T47D (cell line): ENCODE measurements at regions not wholly inside any gene's neighbourhood (a gene's known extent, or its start where the extent isn't known, plus 50 kb on each side); places are given as distances from the start of the nearest gene placed in this dataset.
"Not testable (repeated sequence)": the region's sequence is repeated elsewhere in the genome, so short reads cannot be mapped to it uniquely, and the experiment has no call there.

Source experiments
- DNase-seq, 2 experiments: peaks; one replicate each; pipeline versions ENCODE4 v3.0.0 to v3.0.0-alpha.2; 2011 to 2012; ENCODE audit warnings: low read depth in 1 of 2, low spot score in 1 of 2
- JUND ChIP-seq: IDR thresholded peaks from 2 replicates; pipeline ENCODE4 v1.6.1; 2012; ENCODE audit warnings: low read depth
- in situ Hi-C: cut with HindIII; loops from 2 replicates; pipeline ENCODE4 v1.10.0; 2016; ENCODE audit warnings: low sequenced_read_pairs, low pct_unique_long_range_greater_than_20kb

DNA sequence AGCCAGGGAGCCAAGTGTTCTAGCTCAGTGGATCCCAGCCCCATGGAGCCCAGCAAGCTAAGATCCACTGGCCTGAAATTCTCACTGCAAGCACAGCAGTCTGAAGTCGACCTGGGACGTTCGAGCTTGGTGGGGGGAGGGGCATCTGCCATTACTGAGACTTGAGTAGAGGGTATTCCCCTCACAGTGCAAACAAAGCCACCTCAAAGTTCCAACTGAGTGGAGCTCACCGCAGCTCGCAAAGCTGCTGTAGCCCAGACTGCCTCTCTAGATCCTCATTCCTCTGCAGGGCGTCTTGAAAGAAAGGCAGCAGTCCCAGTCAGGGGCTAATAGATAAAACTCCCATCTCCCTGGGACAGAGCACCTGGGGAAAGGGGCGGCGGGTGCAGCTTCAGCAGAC lies 226.3 kb downstream of the ZIC3 start:
- no peak for TF ChIP-seq JUND
- in situ Hi-C loops = no loop called here
- DNase-seq = no peak

DNA sequence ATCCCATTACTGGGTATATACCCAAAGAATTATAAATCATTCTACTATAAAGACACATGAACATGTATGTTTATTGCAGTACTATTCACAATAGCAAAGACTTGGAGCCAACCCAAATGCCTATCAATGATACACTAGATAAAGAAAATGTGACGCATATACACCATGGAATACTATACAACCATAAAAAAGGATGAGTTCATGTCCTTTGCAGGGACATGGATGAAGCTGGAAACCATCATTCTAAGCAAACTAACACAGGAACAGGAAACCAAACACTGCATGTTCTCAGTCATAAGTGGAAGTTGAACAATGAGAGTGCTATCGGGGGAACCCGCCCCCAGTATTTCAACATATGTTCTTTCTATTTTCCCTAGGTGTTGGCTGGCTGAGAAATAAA lies 232.0 kb downstream of the ZIC3 start:
- DNase-seq, in situ Hi-C loops: not testable (repeated sequence)

- no peak for TF ChIP-seq JUND
- in situ Hi-C loops = no loop called here
- no peak for DNase-seq
Measured at GRCh38 chrX:137823257-137823656, 257.3 kb downstream of the ZIC3 start.

GRCh38 chrX:137847376-137847775 lies 281.4 kb downstream of the ZIC3 start:
- TF ChIP-seq JUND = no peak
- in situ Hi-C loops = no loop called here
- no peak for DNase-seq

GRCh38 chrX:137848266-137848905 lies 282.5 kb downstream of the ZIC3 start:
- no peak for DNase-seq
- in situ Hi-C loops = no loop called here
- no peak for TF ChIP-seq JUND

- no peak for TF ChIP-seq JUND
- in situ Hi-C loops = no loop called here
- no peak for DNase-seq
Measured at GRCh38 chrX:137852502-137852901, 286.6 kb downstream of the ZIC3 start.

GRCh38 chrX:137855490-137855889 lies 289.6 kb downstream of the ZIC3 start:
- no peak for DNase-seq
- TF ChIP-seq JUND = no peak
- in situ Hi-C loops = no loop called here

GRCh38 chrX:137858106-137858505 lies 292.2 kb downstream of the ZIC3 start:
- no peak for DNase-seq
- TF ChIP-seq JUND = no peak
- in situ Hi-C loops = no loop called here

DNA sequence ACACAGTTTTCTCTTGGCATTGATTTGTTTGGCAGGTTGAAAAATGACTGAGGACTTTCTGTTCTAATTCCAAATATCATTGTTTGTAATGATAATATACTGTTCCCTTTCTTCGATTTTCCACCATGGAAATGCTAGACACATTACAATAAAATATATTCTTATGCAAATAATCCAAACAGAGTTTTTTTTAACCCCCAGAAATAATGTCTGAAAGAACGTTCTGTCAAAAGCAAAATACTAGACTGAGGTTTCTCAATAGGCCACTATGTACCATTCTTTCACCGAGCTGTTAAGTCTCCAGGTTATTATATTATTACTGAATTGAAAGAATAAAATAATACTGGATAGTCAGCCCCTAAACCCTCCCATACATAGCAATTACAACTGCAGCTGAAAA lies 312.5 kb downstream of the ZIC3 start:
- in situ Hi-C loops = no loop called here
- no peak for DNase-seq
- TF ChIP-seq JUND = no peak

- no peak for TF ChIP-seq JUND
- in situ Hi-C loops = no loop called here
- no peak for DNase-seq
Measured at GRCh38 chrX:137882960-137883359, 317.0 kb downstream of the ZIC3 start.

DNA sequence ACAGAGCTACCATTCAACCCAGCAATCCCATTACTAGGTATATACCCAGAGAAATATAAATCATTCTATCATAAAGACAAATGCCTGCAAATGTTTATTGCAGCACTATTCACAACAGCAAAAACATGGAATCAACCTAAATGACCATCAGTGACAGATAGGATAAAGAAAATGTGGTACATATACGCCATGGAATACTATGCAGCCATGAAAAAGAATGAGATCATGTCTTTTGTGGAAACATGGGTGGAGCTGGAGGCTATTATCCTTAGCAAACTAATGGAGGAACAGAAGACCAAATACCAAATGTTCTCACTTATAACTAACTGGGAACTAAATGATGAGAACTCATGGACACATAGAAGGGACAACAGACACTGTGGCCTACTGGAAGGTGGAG lies 318.9 kb downstream of the ZIC3 start:
- in situ Hi-C loops, DNase-seq: not testable (repeated sequence)

GRCh38 chrX:137891431-137891830 lies 325.5 kb downstream of the ZIC3 start:
- in situ Hi-C loops = no loop called here
- DNase-seq = no peak
- no peak for TF ChIP-seq JUND

DNA sequence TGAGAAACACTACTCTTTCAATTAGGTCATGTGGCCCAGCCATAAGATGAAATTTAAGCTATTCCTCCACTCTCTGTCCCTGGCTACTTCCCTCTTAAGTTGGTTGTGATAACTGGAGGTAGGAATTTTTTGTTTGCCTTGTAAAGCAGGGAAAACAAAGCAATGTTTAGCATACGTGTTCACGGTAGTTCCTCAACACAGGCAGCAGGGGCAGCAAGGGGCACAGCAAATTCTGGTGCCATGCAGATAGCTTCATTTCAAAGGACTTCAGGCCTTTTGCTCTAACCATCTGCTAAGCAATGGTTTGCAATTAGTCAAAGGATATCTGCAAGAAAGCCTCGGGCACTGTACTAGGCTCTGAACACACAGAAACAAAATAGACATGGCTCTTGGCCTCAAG lies 330.2 kb downstream of the ZIC3 start:
- peak in 1 of 2 experiments; percentile 1 for DNase-seq
- in situ Hi-C loops = no loop called here
- TF ChIP-seq JUND = no peak

DNA sequence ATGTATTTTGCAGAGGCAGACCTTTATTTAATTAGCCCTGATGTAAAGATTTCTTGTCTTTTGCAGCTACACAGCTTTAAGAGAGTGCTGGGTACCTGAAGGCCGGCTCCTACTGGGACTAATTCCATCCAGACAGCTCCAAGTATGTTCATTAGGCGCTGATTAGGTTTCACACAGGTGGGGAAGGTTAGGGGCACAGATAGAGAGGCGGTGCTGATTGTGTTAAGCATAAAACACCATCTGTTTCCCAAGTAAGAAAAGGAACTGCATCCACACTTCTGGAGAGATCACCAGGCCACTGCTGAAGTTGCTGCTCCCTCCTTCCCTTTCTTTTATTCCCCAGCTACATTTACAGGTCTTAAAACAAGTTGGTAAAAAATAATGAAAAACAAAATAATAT lies 349.5 kb downstream of the ZIC3 start:
- no peak for TF ChIP-seq JUND
- DNase-seq = no peak
- in situ Hi-C loops = no loop called here
